ENCODE measurements at regions not wholly inside any gene's neighbourhood (a gene's known extent, or its start where the extent isn't known, plus 50 kb on each side); places are given as distances from the start of the nearest gene placed in this dataset.

GRCh38 chr4:85298037-85298436, 176.9 kb upstream of the ARHGAP24 start:
- no peak for TF ChIP-seq POLR2AphosphoS5 (IDR thresholded peaks at IDR 0.05; ENCODE audit: low read depth, low read length)
- no peak for TF ChIP-seq TAF1 (IDR thresholded peaks at IDR 0.05; ENCODE audit: borderline replicate concordance, low read depth, low read length)

All from GM12892 (cell line).